HG03039 (cell line): ENCODE measurements at regions not wholly inside any gene's neighbourhood (a gene's known extent, or its start where the extent isn't known, plus 50 kb on each side); places are given as distances from the start of the nearest gene placed in this dataset.
"Not testable (repeated sequence)": the region's sequence is repeated elsewhere in the genome, so short reads cannot be mapped to it uniquely, and the experiment has no call there.

Experiments used
- ATAC-seq: cut with Tn5 transposase; IDR thresholded peaks from one replicate; pipeline ENCODE4 v1.9.1; 2021; ENCODE audit warnings: mild to moderate bottlenecking, moderate library complexity; ENCODE audit not compliant: unreplicated experiment

GRCh38 chr2:192551760-192552159 lies 357.0 kb upstream of the TMEFF2 start:
- ATAC-seq = no peak

DNA sequence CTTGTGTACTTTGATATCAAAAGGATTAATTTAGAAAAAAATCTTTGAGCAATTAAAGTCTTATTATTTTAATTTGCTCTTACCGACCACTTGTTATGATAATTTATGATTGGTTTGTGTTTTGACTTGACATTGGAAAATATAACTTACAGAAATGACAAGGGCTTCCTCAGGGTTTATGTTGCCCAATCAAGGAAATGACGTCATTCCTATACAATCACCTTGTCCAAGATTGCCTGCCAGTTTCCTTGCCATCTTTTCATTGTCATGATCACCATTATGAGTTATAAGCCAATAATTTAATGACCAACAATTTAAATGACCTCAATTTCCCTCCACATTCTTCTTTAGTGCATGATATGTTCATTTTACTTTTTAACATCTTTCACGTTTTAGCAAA lies 351.8 kb upstream of the TMEFF2 start:
- ATAC-seq = no peak

DNA sequence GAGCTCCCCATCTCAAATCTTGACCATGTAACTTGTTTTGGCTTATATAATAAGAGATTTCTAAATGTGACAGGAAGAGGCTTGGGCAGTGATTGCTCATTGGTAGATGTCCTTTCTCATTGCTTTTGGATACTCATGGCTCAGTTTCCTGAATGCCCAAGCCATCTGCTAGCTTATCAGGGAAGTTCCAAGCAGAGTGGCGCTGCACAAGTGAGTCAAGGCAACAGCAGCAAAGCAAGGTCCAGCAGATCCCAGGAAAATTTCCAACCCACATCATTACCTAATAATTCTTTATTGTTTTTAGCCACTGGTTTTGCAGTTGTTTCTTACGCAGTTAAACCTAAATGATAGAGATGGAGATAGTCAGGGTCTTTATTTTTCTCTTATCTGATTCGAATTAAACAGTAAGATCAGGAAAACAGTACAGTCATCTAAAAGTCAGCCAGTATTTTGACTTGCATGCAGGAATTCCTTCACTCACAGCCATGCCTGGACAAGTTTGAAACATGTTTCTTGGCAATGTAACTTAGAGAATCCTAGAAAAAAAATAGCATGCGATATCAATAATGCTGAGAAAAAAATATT lies 349.7 kb upstream of the TMEFF2 start:
- ATAC-seq = no peak

DNA sequence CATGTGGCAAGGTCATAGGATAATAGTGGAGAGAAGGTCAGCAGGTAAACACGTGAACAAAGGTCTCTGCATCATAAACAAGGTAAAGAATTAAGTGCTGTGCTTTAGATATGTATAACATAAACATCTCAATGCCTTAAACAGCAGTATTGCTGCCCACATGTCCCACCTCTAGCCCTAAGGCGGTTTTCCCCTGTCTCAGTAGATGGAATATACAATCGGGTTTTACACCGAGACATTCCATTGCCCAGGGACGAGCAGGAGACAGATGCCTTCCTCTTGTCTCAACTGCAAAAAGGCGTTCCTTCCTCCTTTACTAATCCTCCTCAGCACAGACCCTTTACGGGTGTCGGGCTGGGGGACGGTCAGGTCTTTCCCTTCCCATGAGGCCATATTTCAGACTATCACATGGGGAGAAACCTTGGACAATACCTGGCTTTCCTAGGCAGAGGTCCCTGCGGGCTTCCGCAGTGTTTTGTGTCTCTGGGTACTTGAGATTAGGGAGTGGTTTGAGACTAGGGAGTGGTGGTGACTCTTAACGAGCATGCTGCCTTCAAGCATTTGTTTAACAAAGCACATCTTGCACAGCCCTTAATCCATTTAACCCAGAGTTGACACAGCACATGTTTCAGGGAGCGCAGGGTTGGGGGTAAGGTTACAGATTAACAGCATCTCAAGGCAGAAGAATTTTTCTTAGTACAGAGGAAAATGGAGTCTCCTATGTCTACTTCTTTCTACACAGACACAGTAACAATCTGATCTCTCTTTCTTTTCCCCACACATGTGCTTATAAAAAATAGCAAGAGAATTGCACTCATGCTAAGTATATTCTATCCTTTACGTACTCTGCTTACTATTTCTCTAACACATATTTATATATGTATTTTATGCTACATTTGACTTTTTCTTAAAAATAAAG lies 347.7 kb upstream of the TMEFF2 start:
- ATAC-seq = not testable (repeated sequence)

GRCh38 chr2:192539306-192539705 lies 344.6 kb upstream of the TMEFF2 start:
- ATAC-seq = no peak

- ATAC-seq = no peak
These were observed 342.3 kb upstream of the TMEFF2 start for GRCh38 chr2:192536922-192537624.

DNA sequence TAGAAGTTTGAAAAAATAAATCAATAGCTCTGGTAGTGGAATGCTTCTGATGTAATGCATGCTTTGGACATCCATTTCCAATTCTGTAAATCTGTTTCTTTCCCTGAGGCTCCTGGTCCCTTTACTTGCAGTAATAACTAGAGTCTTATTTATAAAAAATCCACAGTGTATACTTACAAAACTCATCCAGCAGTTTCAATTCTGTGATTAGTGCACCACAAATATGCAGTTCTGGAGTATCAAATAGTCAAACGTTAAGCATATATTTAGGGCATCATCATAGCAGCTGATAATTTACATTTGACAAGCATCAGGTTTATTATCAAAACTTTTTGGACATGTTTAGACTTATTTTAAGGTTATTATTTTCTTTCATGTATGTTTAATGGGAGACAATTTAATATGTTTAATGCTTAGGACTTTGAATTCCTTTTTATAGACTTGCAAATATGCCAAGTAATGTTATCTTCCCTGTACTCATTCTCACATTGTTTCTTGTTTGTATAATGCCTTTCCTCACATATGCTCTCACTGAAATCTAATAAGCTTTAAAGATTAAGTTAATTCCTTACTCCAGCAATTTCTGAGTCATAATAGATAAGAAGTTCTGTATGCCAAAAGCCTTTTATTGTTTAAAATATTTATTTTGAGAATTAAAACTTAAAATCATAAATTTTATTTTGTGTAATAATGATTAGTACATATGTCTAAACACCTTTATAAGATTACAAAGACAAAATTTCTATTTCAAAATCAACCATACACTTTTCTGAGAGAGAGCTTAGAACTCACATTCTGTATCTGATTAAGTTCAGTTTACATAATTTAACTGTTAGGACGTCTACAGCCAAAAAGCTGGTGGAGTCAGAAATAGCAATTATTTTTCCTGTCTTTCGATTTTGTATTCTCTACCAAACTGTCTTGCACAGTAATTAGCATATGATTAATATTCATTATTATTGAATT lies 341.5 kb upstream of the TMEFF2 start:
- ATAC-seq = no peak

DNA sequence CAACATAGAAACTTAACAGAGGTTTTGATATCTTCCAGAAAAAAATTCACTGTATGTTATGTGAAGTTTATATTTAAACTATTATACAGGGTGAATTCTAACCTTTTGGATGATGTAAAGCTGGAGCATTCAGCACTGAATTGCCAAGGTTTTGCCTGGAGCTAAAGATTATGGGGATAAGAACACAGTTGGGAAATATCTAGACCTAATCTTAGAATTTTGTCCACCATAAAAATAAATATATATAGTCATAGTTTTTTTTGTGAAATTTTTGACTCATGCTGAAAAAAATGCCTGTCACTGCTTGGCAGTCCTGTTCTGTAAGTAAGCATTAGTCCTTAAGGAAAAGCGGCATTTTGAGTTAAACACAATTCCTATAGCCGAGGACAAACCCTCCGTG lies 339.3 kb upstream of the TMEFF2 start:
- ATAC-seq = no peak

GRCh38 chr2:192524642-192525251 lies 330.0 kb upstream of the TMEFF2 start:
- ATAC-seq = not testable (repeated sequence)

GRCh38 chr2:192524214-192524613 lies 329.5 kb upstream of the TMEFF2 start:
- not testable (repeated sequence) for ATAC-seq

DNA sequence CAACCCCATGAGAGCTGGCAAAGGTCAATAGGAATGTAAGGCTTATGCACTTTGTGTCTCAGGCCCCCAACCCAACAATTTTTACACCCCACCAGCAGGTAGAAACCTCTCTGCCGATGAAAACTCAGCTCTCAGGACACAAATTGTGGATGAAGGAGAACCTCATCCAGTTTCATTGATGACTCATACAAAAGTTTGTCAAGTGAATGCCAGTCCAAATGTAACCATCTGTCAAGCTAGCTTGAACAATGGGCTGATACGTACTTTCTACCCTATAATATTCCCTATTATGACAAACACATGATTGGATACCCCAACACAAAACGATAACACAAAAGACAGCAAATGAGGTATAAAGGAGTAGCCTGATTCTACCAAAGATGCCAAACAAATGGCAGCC lies 321.2 kb upstream of the TMEFF2 start:
- ATAC-seq = no peak

DNA sequence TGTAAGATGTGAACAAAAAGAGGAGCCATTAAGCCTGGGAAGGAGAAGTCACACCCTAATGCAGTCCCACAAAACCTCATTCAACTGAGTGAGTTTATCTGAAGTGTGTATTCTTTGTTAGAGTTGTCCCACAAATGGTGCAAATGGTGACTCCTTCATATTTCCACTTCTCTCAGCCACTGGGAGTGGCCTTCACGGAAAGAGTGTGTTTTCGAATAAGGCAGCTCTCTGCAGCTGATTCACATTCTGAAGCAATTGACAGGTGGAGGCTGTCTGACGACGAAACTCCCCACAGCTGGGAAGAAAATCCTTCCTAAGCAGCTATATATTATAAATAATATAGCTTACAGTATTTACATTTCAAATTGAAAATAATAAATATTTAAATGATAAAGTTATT lies 318.8 kb upstream of the TMEFF2 start:
- ATAC-seq = no peak

- not testable (repeated sequence) for ATAC-seq
These were observed 313.2 kb upstream of the TMEFF2 start for GRCh38 chr2:192507836-192508450.

DNA sequence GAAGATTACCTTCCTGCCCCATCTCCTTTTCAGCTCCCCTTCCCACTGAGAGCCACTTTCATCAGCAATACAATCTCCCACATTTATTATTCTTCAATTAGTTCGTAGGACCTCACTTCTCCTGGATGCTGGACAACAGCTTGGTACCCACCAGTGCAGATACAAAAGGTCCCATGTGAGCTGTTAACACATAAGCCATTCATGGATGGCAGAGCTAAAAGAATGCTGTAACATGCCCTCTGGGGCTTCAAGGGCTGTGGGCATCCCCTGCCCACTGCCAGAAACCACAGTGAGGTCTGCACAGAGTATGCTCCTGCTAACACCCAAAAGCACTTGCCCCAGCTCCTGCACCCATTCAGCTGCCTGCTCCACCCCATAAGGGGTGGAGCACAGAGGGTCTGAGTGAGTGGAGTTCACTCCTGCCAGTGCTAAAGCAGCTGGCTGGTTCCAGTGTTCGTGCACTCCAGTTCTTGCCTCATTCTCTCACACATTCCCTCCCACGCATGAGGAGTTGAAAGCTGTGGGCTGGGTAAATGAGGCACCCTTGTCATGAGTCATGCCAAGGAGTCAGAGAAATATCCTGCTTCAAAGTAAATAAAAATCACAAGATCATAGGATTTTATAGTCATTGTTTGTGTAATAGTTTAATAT lies 305.9 kb upstream of the TMEFF2 start:
- peak; percentile 83 for ATAC-seq

- ATAC-seq = no peak
These were observed 304.7 kb upstream of the TMEFF2 start for GRCh38 chr2:192499476-192499875.

DNA sequence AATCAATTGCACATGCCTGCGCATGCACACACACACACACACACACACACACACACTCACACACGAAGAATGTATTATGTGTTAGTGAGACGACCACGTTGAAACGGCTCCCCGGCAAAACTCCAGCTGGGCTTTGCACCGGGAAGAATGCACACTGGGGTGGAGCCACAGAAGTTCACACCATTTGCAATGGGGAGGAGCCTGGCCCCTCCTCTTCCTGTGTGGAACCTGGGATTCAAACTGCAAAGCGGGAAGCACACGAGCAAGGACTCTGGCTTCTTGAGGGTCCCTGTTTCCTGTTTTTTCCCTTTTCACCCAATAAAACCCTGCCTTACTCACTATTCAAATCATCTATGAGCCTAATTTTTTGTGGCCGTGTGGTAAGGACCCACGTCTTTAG lies 304.0 kb upstream of the TMEFF2 start:
- ATAC-seq = no peak

DNA sequence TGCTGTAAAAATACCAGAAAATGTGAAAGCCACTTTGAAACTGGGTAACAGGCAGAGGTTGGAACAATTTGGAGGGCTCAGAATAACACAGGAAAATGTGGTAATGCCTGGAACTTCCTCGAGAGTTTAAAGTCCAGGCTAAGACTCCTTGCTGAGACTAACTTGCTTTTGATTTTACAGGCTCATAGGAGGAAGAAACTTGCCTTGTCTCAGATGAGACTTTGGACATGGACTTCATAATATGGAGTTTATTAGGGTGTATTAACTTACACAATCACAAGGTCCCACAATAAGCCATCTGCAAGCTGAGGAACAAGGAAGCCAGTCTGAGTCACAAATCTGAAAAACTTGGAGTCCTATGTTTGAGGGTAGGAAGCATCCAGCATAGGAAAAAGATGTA lies 293.4 kb upstream of the TMEFF2 start:
- ATAC-seq = not testable (repeated sequence)

GRCh38 chr2:192487636-192488035 lies 292.9 kb upstream of the TMEFF2 start:
- ATAC-seq = no peak

- no peak for ATAC-seq
These were observed 290.2 kb upstream of the TMEFF2 start for GRCh38 chr2:192484903-192485302.
